NT2/D1 (cell line): ENCODE measurements at regions not wholly inside any gene's neighbourhood (a gene's known extent, or its start where the extent isn't known, plus 50 kb on each side); places are given as distances from the start of the nearest gene placed in this dataset.
A peak's percentile ranks its signal among the peaks of the same experiment; 100 is the strongest.
"Not testable (repeated sequence)": the region's sequence is repeated elsewhere in the genome, so short reads cannot be mapped to it uniquely, and the experiment has no call there.

ENCODE experiments used
- DNase-seq: peaks from one replicate; pipeline ENCODE4 v3.0.0-alpha.2; 2011; ENCODE audit warnings: low read depth, low spot score
- H3K27me3 ChIP-seq: 2 replicates; pipeline ENCODE4 v1.6.0; 2011; ENCODE audit warnings: mild to moderate bottlenecking; ENCODE audit not compliant: insufficient read length, insufficient read depth
- H3K36me3 ChIP-seq: 2 replicates; pipeline ENCODE4 v1.6.1; 2011; ENCODE audit warnings: mild to moderate bottlenecking, low read length, mixed read lengths; ENCODE audit not compliant: insufficient read depth, insufficient read length
- H3K4me1 ChIP-seq: 2 replicates; pipeline ENCODE4 v1.5.1; 2011; ENCODE audit not compliant: insufficient read depth, insufficient read length
- H3K4me3 ChIP-seq: 2 replicates; pipeline ENCODE4 v1.5.1; 2011; ENCODE audit warnings: low read depth; ENCODE audit not compliant: insufficient read length
- H3K9ac ChIP-seq: 2 replicates; pipeline ENCODE4 v1.6.0; 2011; ENCODE audit warnings: low read depth; ENCODE audit not compliant: insufficient read length
- H3K9me3 ChIP-seq: 2 replicates; pipeline ENCODE4 v1.5.1; 2011; ENCODE audit warnings: mild to moderate bottlenecking, low read length; ENCODE audit not compliant: insufficient read depth

GRCh38 chr13:52240752-52241151 lies 81.4 kb upstream of the NEK3 start:
- not testable (repeated sequence) for H3K27me3 ChIP-seq, H3K4me1 ChIP-seq, H3K4me3 ChIP-seq, H3K9ac ChIP-seq, H3K36me3 ChIP-seq, DNase-seq, H3K9me3 ChIP-seq

- peak; percentile 55 for DNase-seq
- not testable (repeated sequence) for H3K4me3 ChIP-seq, H3K27me3 ChIP-seq, H3K9ac ChIP-seq, H3K4me1 ChIP-seq, H3K9me3 ChIP-seq, H3K36me3 ChIP-seq
These were observed 76.7 kb upstream of the NEK3 start for GRCh38 chr13:52235900-52236595.

GRCh38 chr13:52234928-52235327 lies 75.5 kb upstream of the NEK3 start:
- not testable (repeated sequence) for H3K9ac ChIP-seq, H3K4me3 ChIP-seq, DNase-seq, H3K27me3 ChIP-seq, H3K36me3 ChIP-seq, H3K4me1 ChIP-seq, H3K9me3 ChIP-seq

GRCh38 chr13:52223063-52223462 lies 63.7 kb upstream of the NEK3 start:
- H3K36me3 ChIP-seq, DNase-seq, H3K9ac ChIP-seq: not testable (repeated sequence)

GRCh38 chr13:52213920-52214319 lies 54.5 kb upstream of the NEK3 start:
- H3K4me3 ChIP-seq, H3K4me1 ChIP-seq, DNase-seq: not testable (repeated sequence)

More at GRCh38 chr13:52223063-52223462, 63.7 kb upstream of the NEK3 start:
- H3K27me3 ChIP-seq, H3K9me3 ChIP-seq, H3K4me3 ChIP-seq, H3K4me1 ChIP-seq: not testable (repeated sequence)

GRCh38 chr13:52212886-52213285 lies 53.5 kb upstream of the NEK3 start:
- not testable (repeated sequence) for H3K9ac ChIP-seq, H3K4me3 ChIP-seq, H3K36me3 ChIP-seq, H3K27me3 ChIP-seq, H3K4me1 ChIP-seq, H3K9me3 ChIP-seq, DNase-seq

More at GRCh38 chr13:52213920-52214319, 54.5 kb upstream of the NEK3 start:
- H3K9ac ChIP-seq, H3K27me3 ChIP-seq, H3K9me3 ChIP-seq, H3K36me3 ChIP-seq: not testable (repeated sequence)

- H3K27me3 ChIP-seq, H3K4me3 ChIP-seq, H3K36me3 ChIP-seq, H3K4me1 ChIP-seq, DNase-seq, H3K9me3 ChIP-seq, H3K9ac ChIP-seq: not testable (repeated sequence)
These were observed 52.0 kb upstream of the NEK3 start for GRCh38 chr13:52211416-52211776.

GRCh38 chr13:52210564-52211415 lies 51.4 kb upstream of the NEK3 start:
- not testable (repeated sequence) for H3K9me3 ChIP-seq, DNase-seq

More at GRCh38 chr13:52210564-52211415, 51.4 kb upstream of the NEK3 start:
- H3K27me3 ChIP-seq, H3K4me1 ChIP-seq, H3K36me3 ChIP-seq, H3K9ac ChIP-seq, H3K4me3 ChIP-seq: not testable (repeated sequence)
